Endothelial cell of umbilical vein (primary cell): ENCODE measurements at regions not wholly inside any gene's neighbourhood (a gene's known extent, or its start where the extent isn't known, plus 50 kb on each side); places are given as distances from the start of the nearest gene placed in this dataset.

Experiments
- BruUV-seq: library from RNA; stranded (reverse); fragments of 400-500 nt; replicated peaks from 2 replicates; lab custom pipeline; 2021; lab: Mats Ljungman, UMichigan
- CTCF ChIA-PET: fragments of 300-600, 350-600 bp; sonication (Branson Sonifier 250); formaldehyde crosslinking; loops from one replicate; lab custom pipeline; 2021; ENCODE audit warnings: antibody characterized with exemption, inconsistent platforms; lab: Charles Lee
- POLR2A ChIA-PET: fragments of 300-600, 350-600 bp; sonication (Branson Sonifier 250); formaldehyde crosslinking; loops from one replicate; lab custom pipeline; 2021; ENCODE audit warnings: antibody characterized with exemption, inconsistent platforms; lab: Charles Lee
- DNase-seq: peaks from one replicate; pipeline ENCODE4 v3.0.0-alpha.2; 2011; ENCODE audit warnings: low read depth, low spot score
- FAIRE-seq: peaks from 2 replicates; lab custom pipeline; 2011; peaks lifted over from hg19 to GRCh38; lab: Jason Lieb, UNC
- H2AFZ ChIP-seq: 2 replicates; pipeline ENCODE4 v1.6.0; 2012; ENCODE audit warnings: low read depth, low read length, control low read depth, inconsistent platforms
- H3K27ac ChIP-seq: 2 replicates; pipeline ENCODE4 v1.5.1; 2011; ENCODE audit warnings: low read depth, mild to moderate bottlenecking, control low read depth, low read length, moderate library complexity; ENCODE audit not compliant: insufficient read depth
- H3K27me3 ChIP-seq, 2 experiments: 2 replicates each; pipeline versions ENCODE4 v1.6.0 to v1.6.1; 2011; ENCODE audit warnings: low read length in 2 of 2, mixed read lengths in 1 of 2; ENCODE audit not compliant: control insufficient read depth in 2 of 2, insufficient read depth in 2 of 2
- H3K36me3 ChIP-seq, 2 experiments: 2 replicates in 1 of 2; 3 replicates in 1 of 2; pipeline ENCODE4 v1.5.1; 2011; ENCODE audit warnings: low read length in 2 of 2, mild to moderate bottlenecking in 1 of 2, moderate library complexity in 1 of 2; ENCODE audit not compliant: control insufficient read depth in 2 of 2, insufficient read depth in 2 of 2; ENCODE audit errors: extremely low read depth in 1 of 2
- H3K4me1 ChIP-seq: 3 replicates; pipeline ENCODE4 v1.5.1; 2011; ENCODE audit warnings: mild to moderate bottlenecking, low read length; ENCODE audit not compliant: control insufficient read depth, insufficient read depth; ENCODE audit errors: extremely low read depth
- H3K4me2 ChIP-seq: 2 replicates; pipeline ENCODE4 v1.6.1; 2011; ENCODE audit warnings: low read length, control low read depth, mixed read lengths; ENCODE audit not compliant: insufficient read depth
- H3K4me3 ChIP-seq, 3 experiments: fragments of 200-600 bp in 1 of 3; sonication (generic), shearing (Covaris generic) in 1 of 3; replicated peaks in 1 of 3; 2 replicates each; pipeline ENCODE4 v1.5.1; 2011 to 2016; ENCODE audit warnings: control low read depth in 3 of 3, low read length in 3 of 3, mild to moderate bottlenecking in 2 of 3, inconsistent platforms in 1 of 3, low read depth in 1 of 3, moderate library complexity in 1 of 3; ENCODE audit not compliant: insufficient read depth in 1 of 3
- H3K79me2 ChIP-seq: 2 replicates; pipeline ENCODE4 v1.6.0; 2012; ENCODE audit warnings: low read length, inconsistent platforms; ENCODE audit not compliant: control insufficient read depth, insufficient read depth
- H3K9ac ChIP-seq: replicated peaks from 2 replicates; pipeline ENCODE3; 2011; ENCODE audit warnings: low read length, control low read depth; ENCODE audit not compliant: insufficient read depth; ENCODE audit errors: extremely low read depth
- H3K9me1 ChIP-seq: replicated peaks from 3 replicates; pipeline ENCODE4 v1.6.0; 2011; ENCODE audit warnings: mild to moderate bottlenecking, low read length; ENCODE audit not compliant: control insufficient read depth, insufficient read depth; ENCODE audit errors: extremely low read depth
- H3K9me3 ChIP-seq: replicated peaks from 2 replicates; pipeline ENCODE4 v1.5.1; 2012; ENCODE audit warnings: low read length, inconsistent platforms; ENCODE audit not compliant: control insufficient read depth, insufficient read depth
- H4K20me1 ChIP-seq: replicated peaks from 2 replicates; pipeline ENCODE3; 2011; ENCODE audit warnings: mild to moderate bottlenecking, low read length; ENCODE audit not compliant: control insufficient read depth, insufficient read depth; ENCODE audit errors: extremely low read depth
- CTCF ChIP-seq, 2 donors: IDR thresholded peaks; 1 replicate in 1 of 2; 2 replicates in 1 of 2; pipeline ENCODE4 v1.5.1; 2011; ENCODE audit warnings: low read length in 2 of 2, mild to moderate bottlenecking in 2 of 2, moderate library complexity in 2 of 2, control low read depth in 1 of 2, inconsistent platforms in 1 of 2, low read depth in 1 of 2; ENCODE audit not compliant: insufficient read depth in 1 of 2; ENCODE audit errors: extremely low read depth in 1 of 2
- EZH2 ChIP-seq: IDR thresholded peaks from 2 replicates; pipeline ENCODE4 v1.6.1; 2012; ENCODE audit warnings: borderline replicate concordance, low read depth, mild to moderate bottlenecking, moderate library complexity, low read length, inconsistent platforms; ENCODE audit not compliant: severe bottlenecking
- FOS ChIP-seq: IDR thresholded peaks from 2 replicates; pipeline ENCODE4 v1.6.1; 2011; ENCODE audit warnings: mild to moderate bottlenecking, low read length, moderate library complexity, borderline replicate concordance; ENCODE audit not compliant: insufficient read depth
- GATA2 ChIP-seq: IDR thresholded peaks from 2 replicates; pipeline ENCODE4 v1.7.0; 2011; ENCODE audit warnings: low read depth, mild to moderate bottlenecking, moderate library complexity, mixed read lengths, low read length; ENCODE audit not compliant: insufficient read length, insufficient read depth
- JUN ChIP-seq: IDR thresholded peaks from 2 replicates; pipeline ENCODE4 v1.6.1; 2011; ENCODE audit warnings: borderline replicate concordance, low read depth; ENCODE audit not compliant: insufficient read length, insufficient read depth
- MYC ChIP-seq: IDR thresholded peaks from one replicate; pipeline ENCODE4 v1.6.1; 2011; ENCODE audit warnings: mild to moderate bottlenecking, low read depth, low read length
- POLR2A ChIP-seq: IDR thresholded peaks from 2 replicates; pipeline ENCODE4 v1.6.1; 2012; ENCODE audit warnings: low read depth, mild to moderate bottlenecking, control low read depth, low read length
- POLR2AphosphoS5 ChIP-seq: IDR thresholded peaks from 2 replicates; pipeline ENCODE4 v1.6.1; 2012; ENCODE audit warnings: low read depth, mild to moderate bottlenecking, control low read depth, low read length, moderate library complexity; ENCODE audit not compliant: insufficient read depth
- dilution Hi-C: fragments of 300-500 bp; cut with MboI; formaldehyde crosslinking; loops from one replicate; pipeline ENCODE4 v1.15.0; 2019; ENCODE audit warnings: low sequenced_read_pairs; ENCODE audit not compliant: extremely low pct_ligation_motif_present
- intact Hi-C: fragments of 100-400 bp; cut with micrococcal nuclease; formaldehyde crosslinking; loops from one replicate; pipeline ENCODE4 v1.10.0; 2022
- TF ChIP-seq, protein P1 (sequence below): IDR thresholded peaks from 2 replicates; pipeline ENCODE4 v1.6.1; 2011; ENCODE audit not compliant: insufficient read depth, insufficient read length

DNA sequence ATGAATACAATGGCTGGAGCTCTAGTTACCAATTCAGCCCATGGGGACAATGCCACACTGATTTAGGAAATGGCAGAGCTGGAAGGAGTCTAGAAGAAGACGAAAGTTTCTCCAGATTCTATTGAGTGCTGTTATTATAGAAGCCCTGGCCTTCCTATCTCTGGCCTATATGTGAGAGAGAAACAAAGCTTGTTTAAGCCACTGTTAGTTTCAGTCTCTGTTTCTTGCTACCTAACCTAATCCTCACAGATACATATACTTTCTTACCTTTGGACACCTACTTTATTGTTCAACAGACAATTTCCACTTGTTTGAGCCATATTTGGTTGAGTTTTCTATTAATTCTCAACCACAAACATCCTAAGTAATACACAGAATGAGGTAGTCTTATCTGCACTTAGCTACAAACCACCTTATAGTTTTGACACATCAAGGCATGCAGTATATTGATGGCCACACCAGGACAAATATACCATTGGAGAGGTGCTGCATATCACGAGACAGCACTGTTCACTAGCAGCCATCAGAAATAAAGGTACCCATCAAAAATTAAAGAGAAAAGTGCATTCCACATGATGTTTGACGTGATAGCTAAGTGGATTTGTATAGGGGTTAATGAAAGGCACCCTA lies 190.2 kb downstream of the SMIM20 start:
- no peaks in the 10 kb centered on the region for H3K4me1 ChIP-seq
- no peaks in the 10 kb centered on the region for H3K9me1 ChIP-seq
- H3K9me3 ChIP-seq, result no peaks in the 10 kb centered on the region
- H3K79me2 ChIP-seq, result no peaks in the 10 kb centered on the region
- no peak overlapping the region for H3K27ac ChIP-seq
- CTCF ChIA-PET, result interaction anchor here (0.5 to 1.5 kb wide), 2 partner anchors 22 to 1821 kb away, joined by 3 read pairs; no protein-coding TSS in a partner anchor
- no peaks in the 10 kb centered on the region for H3K36me3 ChIP-seq
- dilution Hi-C loops (no loop called here), intact Hi-C loops (no loop called here)
- no peak overlapping the region for H3K4me3 ChIP-seq
- BruUV-seq, result no TSS peak
- no peak overlapping the region for H3K9ac ChIP-seq
- H3K4me2 ChIP-seq, result no peak overlapping the region
- H2AFZ ChIP-seq, result no peak overlapping the region
- DNase-seq, result no peak
- POLR2A ChIA-PET, result no interaction called here
- no peaks in the 10 kb centered on the region for H4K20me1 ChIP-seq
- no peak for FAIRE-seq
- no peaks in the 10 kb centered on the region for H3K27me3 ChIP-seq
- no peak for TF ChIP-seq CTCF (IDR thresholded peaks at IDR 0.05; ENCODE audit: extremely low read depth in 1 of 2, insufficient read depth in 1 of 2, low read depth in 1 of 2, low read length in 2 of 2)
- no peak for TF ChIP-seq FOS
- no peak for TF ChIP-seq GATA2
- TF ChIP-seq POLR2A, result no peak
- no peak for TF ChIP-seq POLR2AphosphoS5

DNA sequence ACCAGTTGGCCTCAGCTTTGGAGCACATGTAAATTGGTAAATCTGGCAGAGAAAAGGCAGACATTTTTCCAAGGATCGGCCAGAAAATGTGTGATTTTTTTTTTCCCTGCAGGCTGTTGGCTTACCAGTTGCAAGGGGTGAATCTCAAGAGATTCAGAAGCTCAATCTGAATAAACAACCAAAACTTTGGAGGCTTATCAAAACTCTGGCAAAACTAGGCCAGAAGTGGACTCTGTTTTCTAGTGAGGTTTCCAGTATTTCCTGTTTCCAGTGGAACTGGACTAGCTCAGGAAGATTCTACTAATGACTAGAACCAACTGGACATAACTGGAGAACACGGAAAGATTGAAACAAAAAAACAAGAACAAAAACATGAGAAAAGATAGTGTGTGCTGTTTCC lies 191.3 kb downstream of the SMIM20 start:
- H2AFZ ChIP-seq, result no peak overlapping the region
- H3K4me2 ChIP-seq, result no peak overlapping the region
- intact Hi-C loops, result no loop called here
- H3K27ac ChIP-seq, result no peak overlapping the region
- H3K27me3 ChIP-seq, result no peaks in the 10 kb centered on the region
- BruUV-seq, result no TSS peak
- no peaks in the 10 kb centered on the region for H3K79me2 ChIP-seq
- H4K20me1 ChIP-seq, result no peaks in the 10 kb centered on the region
- TF ChIP-seq POLR2A (no peak), POLR2AphosphoS5 (no peak), GATA2 (no peak), EZH2 (no peak), JUN (no peak), MYC (no peak), FOS (no peak), CTCF (IDR thresholded peaks at IDR 0.05; ENCODE audit: extremely low read depth in 1 of 2, insufficient read depth in 1 of 2, low read depth in 1 of 2, low read length in 2 of 2) (no peak)
- TF ChIP-seq, protein P1, sequence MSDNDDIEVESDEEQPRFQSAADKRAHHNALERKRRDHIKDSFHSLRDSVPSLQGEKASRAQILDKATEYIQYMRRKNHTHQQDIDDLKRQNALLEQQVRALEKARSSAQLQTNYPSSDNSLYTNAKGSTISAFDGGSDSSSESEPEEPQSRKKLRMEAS, result no peak
- no peak overlapping the region for H3K4me3 ChIP-seq
- ChIA-PET POLR2A (no interaction called here), CTCF (interaction anchor here (1.5 kb wide), 1 partner anchor 23 kb away, joined by 3 read pairs; no protein-coding TSS in a partner anchor)
- no peaks in the 10 kb centered on the region for H3K36me3 ChIP-seq
- H3K9me1 ChIP-seq, result no peaks in the 10 kb centered on the region
- no peak for DNase-seq
- no peaks in the 10 kb centered on the region for H3K4me1 ChIP-seq
- dilution Hi-C loops, result no loop called here
- H3K9ac ChIP-seq, result no peak overlapping the region
- FAIRE-seq, result no peak
- H3K9me3 ChIP-seq, result no peaks in the 10 kb centered on the region
